MM.1S (cell line): ENCODE measurements at regions not wholly inside any gene's neighbourhood (a gene's known extent, or its start where the extent isn't known, plus 50 kb on each side); places are given as distances from the start of the nearest gene placed in this dataset.

Experiments
- EZH2 ChIP-seq: fragments of 300-600 bp; sonication (generic); optimal IDR thresholded peaks from 2 replicates; pipeline ENCODE3; 2017; ENCODE audit warnings: low read depth, mild to moderate bottlenecking, antibody characterized with exemption, low read length, mixed read lengths
- EZH2phosphoT487 ChIP-seq: fragments of 300-600 bp; sonication (generic); IDR thresholded peaks from 2 replicates; pipeline ENCODE4 v1.6.1; 2018; ENCODE audit warnings: antibody characterized with exemption, low read length
- TF ChIP-seq, protein P1 (sequence below): fragments of 300-600 bp; sonication (generic); IDR thresholded peaks from 2 replicates; pipeline ENCODE4 v1.5.1; 2016; ENCODE audit warnings: antibody characterized with exemption, low read length, mixed read lengths

DNA sequence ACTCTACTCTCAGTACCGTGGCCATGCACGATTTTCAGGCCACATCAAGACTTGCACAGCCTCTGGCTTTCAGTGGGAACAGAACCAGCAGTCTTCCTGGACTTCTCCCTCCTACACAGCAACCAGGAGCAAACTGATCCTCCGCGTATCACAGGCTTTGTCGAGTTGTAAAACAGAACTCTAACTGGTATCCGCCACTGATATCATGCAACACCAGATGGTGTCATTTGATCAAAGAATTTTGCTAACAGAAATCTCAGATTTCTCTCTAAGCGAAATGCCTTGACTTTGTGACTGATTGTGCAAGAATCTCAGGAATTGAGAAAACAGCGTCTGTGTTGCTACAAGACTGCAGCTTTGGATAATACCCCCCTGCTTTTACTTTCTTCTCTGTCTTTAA, 85.7 kb downstream of the COPS8 start:
- TF ChIP-seq, protein P1, sequence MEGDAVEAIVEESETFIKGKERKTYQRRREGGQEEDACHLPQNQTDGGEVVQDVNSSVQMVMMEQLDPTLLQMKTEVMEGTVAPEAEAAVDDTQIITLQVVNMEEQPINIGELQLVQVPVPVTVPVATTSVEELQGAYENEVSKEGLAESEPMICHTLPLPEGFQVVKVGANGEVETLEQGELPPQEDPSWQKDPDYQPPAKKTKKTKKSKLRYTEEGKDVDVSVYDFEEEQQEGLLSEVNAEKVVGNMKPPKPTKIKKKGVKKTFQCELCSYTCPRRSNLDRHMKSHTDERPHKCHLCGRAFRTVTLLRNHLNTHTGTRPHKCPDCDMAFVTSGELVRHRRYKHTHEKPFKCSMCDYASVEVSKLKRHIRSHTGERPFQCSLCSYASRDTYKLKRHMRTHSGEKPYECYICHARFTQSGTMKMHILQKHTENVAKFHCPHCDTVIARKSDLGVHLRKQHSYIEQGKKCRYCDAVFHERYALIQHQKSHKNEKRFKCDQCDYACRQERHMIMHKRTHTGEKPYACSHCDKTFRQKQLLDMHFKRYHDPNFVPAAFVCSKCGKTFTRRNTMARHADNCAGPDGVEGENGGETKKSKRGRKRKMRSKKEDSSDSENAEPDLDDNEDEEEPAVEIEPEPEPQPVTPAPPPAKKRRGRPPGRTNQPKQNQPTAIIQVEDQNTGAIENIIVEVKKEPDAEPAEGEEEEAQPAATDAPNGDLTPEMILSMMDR = no peak
- TF ChIP-seq EZH2 (no peak), EZH2phosphoT487 (no peak)
